HG03571 (cell line): ENCODE measurements at regions not wholly inside any gene's neighbourhood (a gene's known extent, or its start where the extent isn't known, plus 50 kb on each side); places are given as distances from the start of the nearest gene placed in this dataset.

Source experiments
- ATAC-seq: cut with Tn5 transposase; IDR thresholded peaks from one replicate; pipeline ENCODE4 v1.9.1; 2021; ENCODE audit not compliant: unreplicated experiment

- ATAC-seq: no peak
Measured at GRCh38 chr1:228867108-228867950, 132.1 kb downstream of the RHOU start.

- no peak for ATAC-seq
Measured at GRCh38 chr1:228867951-228868730, 132.9 kb downstream of the RHOU start.

- no peak for ATAC-seq
Measured at GRCh38 chr1:228868731-228869024, 133.4 kb downstream of the RHOU start.

GRCh38 chr1:228869312-228869824 lies 134.1 kb downstream of the RHOU start:
- ATAC-seq: no peak

GRCh38 chr1:228870041-228870713 lies 134.9 kb downstream of the RHOU start:
- no peak for ATAC-seq

GRCh38 chr1:228871314-228872061 lies 136.2 kb downstream of the RHOU start:
- no peak for ATAC-seq

GRCh38 chr1:228872080-228872479 lies 136.8 kb downstream of the RHOU start:
- ATAC-seq: no peak

GRCh38 chr1:228873709-228874108 lies 138.4 kb downstream of the RHOU start:
- no peak for ATAC-seq

GRCh38 chr1:228875741-228876140 lies 140.5 kb downstream of the RHOU start:
- no peak for ATAC-seq

GRCh38 chr1:228876187-228876586 lies 140.9 kb downstream of the RHOU start:
- ATAC-seq: no peak

- no peak for ATAC-seq
Measured at GRCh38 chr1:228879164-228879563, 143.9 kb downstream of the RHOU start.

GRCh38 chr1:228882041-228882770 lies 146.9 kb downstream of the RHOU start:
- no peak for ATAC-seq

- no peak for ATAC-seq
Measured at GRCh38 chr1:228882771-228883450, 147.6 kb downstream of the RHOU start.

GRCh38 chr1:228883535-228883934 lies 148.3 kb downstream of the RHOU start:
- ATAC-seq: no peak

- no peak for ATAC-seq
Measured at GRCh38 chr1:228884196-228884595, 148.9 kb downstream of the RHOU start.

GRCh38 chr1:228884615-228885566 lies 149.6 kb downstream of the RHOU start:
- no peak for ATAC-seq

- no peak for ATAC-seq
Measured at GRCh38 chr1:228885845-228886244, 150.6 kb downstream of the RHOU start.

GRCh38 chr1:228887101-228887500 lies 151.8 kb downstream of the RHOU start:
- ATAC-seq: no peak

- ATAC-seq: no peak
Measured at GRCh38 chr1:228887960-228888359, 152.7 kb downstream of the RHOU start.
